Panc1 (cell line): ENCODE measurements at regions not wholly inside any gene's neighbourhood (a gene's known extent, or its start where the extent isn't known, plus 50 kb on each side); places are given as distances from the start of the nearest gene placed in this dataset.
"Not testable (repeated sequence)": the region's sequence is repeated elsewhere in the genome, so short reads cannot be mapped to it uniquely, and the experiment has no call there.

Source experiments
- ATAC-seq: fragments of 200-7000 bp; cut with Tn5 transposase; 2 replicates; pipeline ENCODE4 v1.9.1; 2020; ENCODE audit warnings: mild to moderate bottlenecking, moderate library complexity
- BruUV-seq: library from RNA; stranded (reverse); fragments of 400-500 nt; replicated peaks from 2 replicates; lab custom pipeline; 2021; lab: Mats Ljungman, UMichigan
- CTCF ChIA-PET: fragments of 300-600 bp; sonication (Branson Sonifier 250); formaldehyde crosslinking; loops from one replicate; lab custom pipeline; 2022; ENCODE audit warnings: antibody characterized with exemption; lab: Charles Lee
- POLR2A ChIA-PET: fragments of 300-600 bp; sonication (Branson Sonifier 250); formaldehyde crosslinking; loops from one replicate; lab custom pipeline; 2022; ENCODE audit warnings: antibody characterized with exemption; lab: Charles Lee
- DNase-seq: peaks from one replicate; pipeline ENCODE4 v3.0.0-alpha.2; 2010; ENCODE audit warnings: low read depth, low spot score
- H3K27ac ChIP-seq: 2 replicates; pipeline ENCODE4 v1.5.1; 2011; ENCODE audit warnings: mild to moderate bottlenecking, low read length, inconsistent platforms
- H3K27me3 ChIP-seq: fragments of 200-500 bp; sonication (Bioruptor generic); 2 replicates; pipeline ENCODE4 v1.6.0; 2014; ENCODE audit warnings: low read length, inconsistent platforms; ENCODE audit not compliant: control insufficient read depth, insufficient read depth
- H3K36me3 ChIP-seq: fragments of 200-500 bp; sonication (Bioruptor generic); 2 replicates; pipeline ENCODE4 v1.5.1; 2014; ENCODE audit warnings: inconsistent platforms, mild to moderate bottlenecking, low read length, moderate library complexity; ENCODE audit not compliant: control insufficient read depth, insufficient read depth
- H3K4me1 ChIP-seq: 2 replicates; pipeline ENCODE4 v1.5.1; 2011; ENCODE audit warnings: inconsistent platforms, mild to moderate bottlenecking, low read length, moderate library complexity; ENCODE audit not compliant: control insufficient read depth, insufficient read depth
- H3K4me3 ChIP-seq, 2 experiments: 2 replicates each; pipeline ENCODE4 v1.5.1; 2011 to 2012; ENCODE audit warnings: low read depth in 2 of 2, low read length in 2 of 2, mild to moderate bottlenecking in 2 of 2, inconsistent platforms in 1 of 2, moderate library complexity in 1 of 2
- H3K9me3 ChIP-seq: fragments of 200-500 bp; sonication (Bioruptor generic); 2 replicates; pipeline ENCODE4 v1.5.1; 2014; ENCODE audit warnings: low read depth, mild to moderate bottlenecking, inconsistent platforms, low read length, moderate library complexity; ENCODE audit not compliant: control insufficient read depth, insufficient read depth
- POLR2AphosphoS5 ChIP-seq: IDR thresholded peaks from 2 replicates; pipeline ENCODE4 v1.6.1; 2012; ENCODE audit warnings: mild to moderate bottlenecking, low read depth, low read length, moderate library complexity
- SIN3A ChIP-seq: IDR thresholded peaks from 2 replicates; pipeline ENCODE4 v1.6.1; 2012; ENCODE audit warnings: low read depth, mild to moderate bottlenecking, low read length, moderate library complexity, borderline replicate concordance; ENCODE audit not compliant: insufficient read depth
- TCF7L2 ChIP-seq: IDR thresholded peaks from 2 replicates; pipeline ENCODE4 v1.6.1; 2011; ENCODE audit warnings: mild to moderate bottlenecking, low read depth, low read length, inconsistent platforms
- in situ Hi-C: cut with HindIII; loops from 2 replicates; pipeline ENCODE4 v1.10.0; 2016; ENCODE audit warnings: low sequenced_read_pairs, low pct_unique_long_range_greater_than_20kb
- intact Hi-C: fragments of 100-400 bp; cut with micrococcal nuclease; formaldehyde crosslinking; loops from one replicate; pipeline ENCODE4 v1.10.0; 2022; ENCODE audit not compliant: unreplicated experiment
- TF ChIP-seq, protein P1 (sequence below): fragments of 450-650 bp; IDR thresholded peaks from 2 replicates; pipeline ENCODE4 v1.5.1; 2017; ENCODE audit warnings: mild to moderate bottlenecking
- TF ChIP-seq, protein P2 (sequence below), 2 experiments: IDR thresholded peaks; 2 replicates each; pipeline ENCODE4 v1.6.1; 2011 to 2012; ENCODE audit warnings: low read depth in 2 of 2, control low read depth in 1 of 2, low read length in 1 of 2, mild to moderate bottlenecking in 1 of 2, moderate library complexity in 1 of 2; ENCODE audit not compliant: insufficient read depth in 1 of 2

DNA sequence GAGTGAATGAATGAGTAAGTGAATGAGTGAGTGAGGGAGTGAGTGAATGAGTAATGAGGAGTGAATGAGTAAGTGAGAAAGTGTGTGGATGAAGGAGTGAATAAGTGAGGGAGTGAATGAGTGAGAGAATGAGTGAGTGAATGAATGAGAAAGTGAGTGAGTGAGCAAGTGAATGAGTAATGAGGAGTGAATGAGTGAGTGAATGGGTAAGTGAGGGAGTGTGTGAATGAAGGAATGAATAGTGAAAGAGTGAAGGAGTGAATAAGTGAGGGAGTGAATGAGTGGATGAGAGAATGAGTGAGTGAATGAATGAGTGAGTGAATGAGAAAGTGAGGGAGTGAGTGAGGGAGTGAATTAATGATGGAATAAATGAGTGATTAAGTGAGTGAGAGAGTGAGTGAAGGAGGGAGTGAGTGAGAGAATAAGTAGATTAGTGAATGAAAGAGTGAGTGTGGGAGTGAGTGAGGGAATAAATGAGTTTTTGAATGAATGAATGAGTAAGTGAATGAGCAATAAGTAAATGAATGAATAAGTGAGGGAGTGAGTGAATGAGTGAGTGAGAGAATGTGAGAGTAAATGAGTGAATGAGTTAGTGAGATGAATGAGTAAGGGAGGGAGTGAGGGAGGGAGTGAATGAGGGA, 364.5 kb downstream of the ADGRD1 start:
- BruUV-seq = no TSS peak
- ATAC-seq (no peak), DNase-seq (no peak)
- ChIA-PET POLR2A (no interaction called here), CTCF (no interaction called here)
- Histone ChIP-seq H3K4me1 (no peaks in the 10 kb centered on the region), H3K27me3 (no peaks in the 10 kb centered on the region), H3K36me3 (no peaks in the 10 kb centered on the region), H3K9me3 (peaks cover 17% of the 10 kb centered on the region), H3K4me3 (no peak overlapping the region), H3K27ac (no peak overlapping the region)
- TF ChIP-seq TCF7L2 (no peak), SIN3A (no peak), POLR2AphosphoS5 (no peak)
- TF ChIP-seq, protein P1, sequence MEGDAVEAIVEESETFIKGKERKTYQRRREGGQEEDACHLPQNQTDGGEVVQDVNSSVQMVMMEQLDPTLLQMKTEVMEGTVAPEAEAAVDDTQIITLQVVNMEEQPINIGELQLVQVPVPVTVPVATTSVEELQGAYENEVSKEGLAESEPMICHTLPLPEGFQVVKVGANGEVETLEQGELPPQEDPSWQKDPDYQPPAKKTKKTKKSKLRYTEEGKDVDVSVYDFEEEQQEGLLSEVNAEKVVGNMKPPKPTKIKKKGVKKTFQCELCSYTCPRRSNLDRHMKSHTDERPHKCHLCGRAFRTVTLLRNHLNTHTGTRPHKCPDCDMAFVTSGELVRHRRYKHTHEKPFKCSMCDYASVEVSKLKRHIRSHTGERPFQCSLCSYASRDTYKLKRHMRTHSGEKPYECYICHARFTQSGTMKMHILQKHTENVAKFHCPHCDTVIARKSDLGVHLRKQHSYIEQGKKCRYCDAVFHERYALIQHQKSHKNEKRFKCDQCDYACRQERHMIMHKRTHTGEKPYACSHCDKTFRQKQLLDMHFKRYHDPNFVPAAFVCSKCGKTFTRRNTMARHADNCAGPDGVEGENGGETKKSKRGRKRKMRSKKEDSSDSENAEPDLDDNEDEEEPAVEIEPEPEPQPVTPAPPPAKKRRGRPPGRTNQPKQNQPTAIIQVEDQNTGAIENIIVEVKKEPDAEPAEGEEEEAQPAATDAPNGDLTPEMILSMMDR = no peak
- TF ChIP-seq, protein P2, sequence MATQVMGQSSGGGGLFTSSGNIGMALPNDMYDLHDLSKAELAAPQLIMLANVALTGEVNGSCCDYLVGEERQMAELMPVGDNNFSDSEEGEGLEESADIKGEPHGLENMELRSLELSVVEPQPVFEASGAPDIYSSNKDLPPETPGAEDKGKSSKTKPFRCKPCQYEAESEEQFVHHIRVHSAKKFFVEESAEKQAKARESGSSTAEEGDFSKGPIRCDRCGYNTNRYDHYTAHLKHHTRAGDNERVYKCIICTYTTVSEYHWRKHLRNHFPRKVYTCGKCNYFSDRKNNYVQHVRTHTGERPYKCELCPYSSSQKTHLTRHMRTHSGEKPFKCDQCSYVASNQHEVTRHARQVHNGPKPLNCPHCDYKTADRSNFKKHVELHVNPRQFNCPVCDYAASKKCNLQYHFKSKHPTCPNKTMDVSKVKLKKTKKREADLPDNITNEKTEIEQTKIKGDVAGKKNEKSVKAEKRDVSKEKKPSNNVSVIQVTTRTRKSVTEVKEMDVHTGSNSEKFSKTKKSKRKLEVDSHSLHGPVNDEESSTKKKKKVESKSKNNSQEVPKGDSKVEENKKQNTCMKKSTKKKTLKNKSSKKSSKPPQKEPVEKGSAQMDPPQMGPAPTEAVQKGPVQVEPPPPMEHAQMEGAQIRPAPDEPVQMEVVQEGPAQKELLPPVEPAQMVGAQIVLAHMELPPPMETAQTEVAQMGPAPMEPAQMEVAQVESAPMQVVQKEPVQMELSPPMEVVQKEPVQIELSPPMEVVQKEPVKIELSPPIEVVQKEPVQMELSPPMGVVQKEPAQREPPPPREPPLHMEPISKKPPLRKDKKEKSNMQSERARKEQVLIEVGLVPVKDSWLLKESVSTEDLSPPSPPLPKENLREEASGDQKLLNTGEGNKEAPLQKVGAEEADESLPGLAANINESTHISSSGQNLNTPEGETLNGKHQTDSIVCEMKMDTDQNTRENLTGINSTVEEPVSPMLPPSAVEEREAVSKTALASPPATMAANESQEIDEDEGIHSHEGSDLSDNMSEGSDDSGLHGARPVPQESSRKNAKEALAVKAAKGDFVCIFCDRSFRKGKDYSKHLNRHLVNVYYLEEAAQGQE (IDR thresholded peaks at IDR 0.05; ENCODE audit: insufficient read depth in 1 of 2, low read depth in 2 of 2, low read length in 1 of 2) = no peak
- in situ Hi-C loops (no loop called here), intact Hi-C loops (no loop called here)

DNA sequence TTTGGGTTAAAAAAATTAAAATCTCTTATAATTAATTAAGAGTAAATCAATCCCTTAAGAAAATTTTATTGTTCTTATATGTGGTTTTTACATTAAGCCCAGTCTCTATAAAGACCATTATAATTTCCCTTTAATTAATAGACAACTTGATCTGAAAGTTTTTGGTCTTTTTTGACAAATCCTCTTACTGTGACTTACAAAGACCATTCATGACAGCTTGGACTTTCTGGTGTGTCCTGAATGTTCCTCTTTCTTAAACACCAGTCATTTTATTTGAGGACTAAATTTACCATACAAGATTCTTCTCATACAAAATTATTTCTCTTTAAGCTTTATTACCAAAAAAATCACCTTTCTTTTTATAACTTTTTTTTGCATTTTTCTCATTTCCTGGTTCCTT, 368.3 kb downstream of the ADGRD1 start:
- intact Hi-C loops (no loop called here), in situ Hi-C loops (no loop called here)
- ATAC-seq = no peak
- Histone ChIP-seq H3K36me3 (no peaks in the 10 kb centered on the region), H3K27ac (no peak overlapping the region), H3K9me3 (peaks cover 17% of the 10 kb centered on the region), H3K4me1 (no peaks in the 10 kb centered on the region), H3K27me3 (peaks cover 2% of the 10 kb centered on the region; the same call in 1 of the 2 replicates), H3K4me3 (no peak overlapping the region)
- POLR2A ChIA-PET = no interaction called here
- TF ChIP-seq TCF7L2 = no peak
- TF ChIP-seq, protein P1 = no peak
- no peak for TF ChIP-seq SIN3A
- TF ChIP-seq POLR2AphosphoS5 = no peak
- TF ChIP-seq, protein P2 (IDR thresholded peaks at IDR 0.05; ENCODE audit: insufficient read depth in 1 of 2, low read depth in 2 of 2, low read length in 1 of 2) = no peak
- no TSS peak for BruUV-seq
- no peak for DNase-seq
- CTCF ChIA-PET = no interaction called here

DNA sequence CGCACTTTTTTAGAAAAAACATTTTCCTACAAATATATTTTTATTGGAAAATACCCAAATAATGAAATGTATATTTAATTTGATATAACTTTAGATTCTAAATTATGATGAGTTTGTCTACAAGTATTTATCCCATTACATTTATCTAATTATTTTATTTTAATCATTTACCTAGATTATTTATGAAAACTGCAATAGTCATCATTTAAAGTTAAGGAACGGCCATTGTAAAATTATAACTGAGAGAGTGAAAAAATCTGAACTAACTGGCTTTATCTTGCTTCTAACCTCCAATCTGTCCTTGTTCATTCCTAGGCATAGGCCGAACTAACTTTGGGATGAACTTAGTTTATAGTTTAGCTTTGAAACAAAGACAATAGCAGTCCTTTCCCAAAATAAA, 368.8 kb downstream of the ADGRD1 start:
- H3K36me3 ChIP-seq, BruUV-seq, CTCF ChIA-PET, H3K27ac ChIP-seq, H3K4me3 ChIP-seq, ATAC-seq, H3K4me1 ChIP-seq, H3K27me3 ChIP-seq, POLR2A ChIA-PET, DNase-seq, intact Hi-C loops, in situ Hi-C loops: not testable (repeated sequence)
- H3K9me3 ChIP-seq = peaks cover 17% of the 10 kb centered on the region
